GM19397 (cell line): ENCODE measurements at regions not wholly inside any gene's neighbourhood (a gene's known extent, or its start where the extent isn't known, plus 50 kb on each side); places are given as distances from the start of the nearest gene placed in this dataset.

Experiments used
- ATAC-seq: cut with Tn5 transposase; IDR thresholded peaks from one replicate; pipeline ENCODE4 v1.9.1; 2021; ENCODE audit warnings: mild to moderate bottlenecking, moderate library complexity; ENCODE audit not compliant: unreplicated experiment

DNA sequence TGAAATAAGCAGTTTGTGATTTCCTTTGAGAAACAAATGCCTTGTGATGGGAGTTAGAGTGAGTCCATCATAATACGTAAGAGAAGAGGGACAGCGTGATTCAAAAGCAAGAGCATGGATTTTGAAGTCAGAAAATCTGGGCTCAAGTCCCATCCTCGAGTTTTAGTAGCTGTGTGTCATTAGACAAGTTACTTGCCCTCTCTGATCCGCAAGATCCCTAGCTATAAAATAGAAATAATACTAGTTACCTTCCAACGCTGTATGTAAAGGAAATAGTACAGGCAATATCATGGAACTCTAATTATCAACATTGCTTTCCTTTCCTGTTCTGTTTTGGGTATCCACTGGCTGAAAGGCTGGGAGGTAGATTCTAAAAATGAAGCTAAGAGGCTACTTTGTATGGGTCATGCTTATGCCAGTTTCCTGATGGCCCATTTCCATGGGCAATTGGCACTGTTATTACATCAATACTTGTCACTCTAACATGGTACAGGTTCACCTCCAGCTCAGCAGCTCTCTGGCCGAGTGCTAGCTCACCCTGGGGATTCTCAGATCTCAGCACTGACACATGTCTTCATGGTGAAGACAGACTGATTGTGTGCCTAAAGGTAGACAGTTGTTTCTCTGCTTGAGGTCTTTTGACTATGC, 241.7 kb upstream of the KLF4 start:
- ATAC-seq, result no peak

DNA sequence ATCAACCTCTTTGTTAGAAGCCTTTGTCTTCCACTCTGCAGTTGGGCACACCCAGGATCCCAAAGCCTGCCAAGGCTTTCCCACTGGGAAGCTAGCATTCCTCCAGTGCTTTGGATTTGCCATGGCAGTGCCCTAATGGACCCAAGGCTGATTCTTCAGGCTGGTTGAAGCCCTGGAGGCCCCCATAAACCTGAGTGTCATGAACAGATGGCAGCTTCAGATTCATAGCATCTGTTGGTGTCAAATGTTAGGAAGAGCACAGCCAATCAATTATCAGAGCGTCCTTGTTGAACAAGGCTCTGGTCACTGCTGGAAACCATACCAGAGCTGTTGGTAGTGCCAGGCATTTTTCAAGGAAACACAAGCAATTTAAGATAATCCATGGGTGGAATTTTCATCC, 241.1 kb upstream of the KLF4 start:
- ATAC-seq, result no peak

DNA sequence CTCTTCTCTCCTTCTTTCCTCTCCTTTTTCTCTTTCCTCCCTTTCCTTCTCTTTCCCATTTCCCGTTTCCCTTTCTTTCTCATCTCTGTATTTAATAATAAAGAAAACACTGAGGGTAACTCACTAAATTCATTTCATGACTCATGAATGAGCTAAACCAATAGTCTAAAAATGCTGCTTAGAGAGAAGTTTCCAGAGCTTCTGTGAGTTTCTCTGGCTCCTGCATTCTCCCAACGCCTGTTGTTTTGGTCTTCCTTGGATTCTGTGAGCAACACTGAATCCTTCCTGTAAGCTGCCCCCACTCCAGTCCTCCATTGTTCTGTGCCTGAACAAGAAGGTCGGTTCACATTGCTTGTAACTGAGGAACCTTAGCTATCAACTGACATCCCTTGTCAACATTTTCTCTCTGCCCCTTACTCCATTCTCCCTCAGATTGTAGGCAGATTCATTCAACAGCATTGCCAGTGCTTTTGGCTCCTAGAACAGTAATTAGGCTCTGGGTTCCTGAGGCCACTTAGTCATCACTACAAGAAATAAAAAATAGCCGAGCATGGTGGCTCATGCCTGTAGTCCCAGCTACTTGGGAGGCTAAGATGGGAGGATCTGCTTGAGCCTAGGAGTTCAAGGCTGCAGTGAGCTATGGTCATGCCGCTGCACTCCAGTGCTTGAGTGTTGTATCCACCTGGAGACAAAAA, 237.7 kb upstream of the KLF4 start:
- ATAC-seq, result no peak

DNA sequence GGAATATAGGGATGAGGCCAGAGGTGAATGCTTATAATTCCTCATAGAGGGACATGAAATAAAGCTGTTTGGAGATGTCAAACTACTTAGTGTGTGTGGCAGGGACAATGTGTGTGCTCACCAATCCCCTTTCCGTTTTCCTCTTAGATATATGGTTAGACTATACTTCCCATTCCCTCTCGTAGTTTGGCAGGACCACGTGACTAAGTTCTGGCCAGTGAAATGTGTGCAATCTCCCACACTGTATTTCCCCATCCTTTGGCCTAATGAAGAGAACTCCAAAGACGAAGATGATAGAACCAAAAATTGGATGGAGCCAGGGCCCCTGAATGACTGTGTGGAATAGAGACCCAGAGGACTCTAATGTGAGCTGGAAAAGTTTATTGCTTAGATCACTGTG, 233.4 kb upstream of the KLF4 start:
- no peak for ATAC-seq

DNA sequence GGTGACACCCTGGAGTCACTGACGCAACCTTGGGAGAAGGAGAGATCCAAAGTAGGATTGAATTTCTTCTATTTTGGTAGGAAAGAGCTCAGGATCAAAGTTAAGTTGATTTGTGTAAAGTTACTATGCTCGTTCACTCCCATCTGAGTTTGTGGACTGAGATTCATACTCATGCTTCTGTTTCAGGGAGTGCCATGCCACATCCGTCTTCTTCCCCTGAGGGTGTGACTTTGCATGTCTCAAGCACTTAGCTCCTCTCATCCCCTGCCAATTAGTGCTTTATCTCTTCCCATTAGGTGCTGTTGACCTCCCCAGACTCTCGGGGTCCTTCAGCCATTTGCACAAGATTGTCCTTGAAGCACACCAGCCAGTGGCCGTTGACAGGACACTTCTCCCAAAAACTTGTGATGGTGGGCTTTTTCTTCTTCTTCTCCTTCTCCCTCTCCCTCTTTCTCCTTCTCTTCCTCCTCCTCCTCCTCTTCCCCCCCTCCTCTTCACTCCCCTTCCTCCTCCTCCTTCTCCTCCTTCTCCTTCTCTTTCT, 232.2 kb upstream of the KLF4 start:
- ATAC-seq, result no peak

DNA sequence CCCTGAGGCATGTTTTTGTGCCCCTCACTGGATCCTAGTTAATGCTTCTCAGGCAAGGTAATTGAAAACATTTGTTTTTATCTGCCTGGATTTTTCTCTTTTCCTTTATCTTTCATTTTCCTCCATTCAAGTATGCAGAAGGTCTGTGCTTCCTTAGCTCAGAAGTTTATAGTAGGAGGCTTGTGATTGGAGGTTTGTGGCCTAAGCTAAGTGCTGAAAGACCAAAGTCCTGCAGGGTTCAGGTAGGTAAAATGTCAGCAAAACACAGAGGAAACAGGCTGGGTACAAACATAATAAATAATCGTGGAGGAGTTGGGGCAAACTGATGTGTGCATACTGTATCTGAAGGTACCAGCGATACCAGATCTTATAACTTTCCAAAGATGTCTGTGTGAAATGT, 230.9 kb upstream of the KLF4 start:
- ATAC-seq, result no peak

DNA sequence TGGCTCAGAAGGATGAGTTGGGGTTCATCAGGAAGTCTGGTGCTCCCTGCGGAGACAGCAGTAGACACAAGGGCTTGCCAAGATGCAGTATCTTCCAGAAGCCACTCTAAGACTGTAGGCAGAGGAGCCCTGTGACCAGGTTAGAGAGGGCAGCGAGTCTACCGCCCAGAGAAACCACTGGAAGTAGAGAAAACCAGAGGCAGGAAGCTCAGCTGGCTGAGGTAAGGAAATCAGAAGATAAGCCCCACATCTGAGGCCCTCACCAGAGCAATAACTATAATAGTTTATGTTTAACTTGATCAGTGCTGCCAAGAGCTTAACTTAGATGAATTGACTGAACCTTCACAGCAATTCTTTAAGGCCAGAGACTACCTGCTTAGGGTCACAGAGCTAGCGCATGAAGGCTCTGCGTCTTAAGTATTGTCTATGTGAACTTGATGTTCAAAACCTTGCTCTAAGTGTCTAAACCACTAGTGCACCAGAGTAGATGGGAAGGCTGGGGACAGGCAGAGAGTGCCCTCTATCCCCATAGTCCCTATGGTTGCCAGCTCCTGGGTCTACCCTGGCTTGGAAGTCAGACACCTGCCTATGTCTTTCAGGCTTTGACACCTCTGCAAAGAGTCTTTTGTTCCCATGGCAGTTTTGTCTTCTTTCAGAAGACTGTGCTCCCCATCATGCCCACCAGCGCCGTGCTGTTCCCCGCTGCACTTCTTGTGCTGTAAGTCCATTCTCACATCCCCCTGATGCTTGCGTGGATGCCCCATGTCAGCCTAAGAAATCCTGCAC, 228.2 kb upstream of the KLF4 start:
- no peak for ATAC-seq

DNA sequence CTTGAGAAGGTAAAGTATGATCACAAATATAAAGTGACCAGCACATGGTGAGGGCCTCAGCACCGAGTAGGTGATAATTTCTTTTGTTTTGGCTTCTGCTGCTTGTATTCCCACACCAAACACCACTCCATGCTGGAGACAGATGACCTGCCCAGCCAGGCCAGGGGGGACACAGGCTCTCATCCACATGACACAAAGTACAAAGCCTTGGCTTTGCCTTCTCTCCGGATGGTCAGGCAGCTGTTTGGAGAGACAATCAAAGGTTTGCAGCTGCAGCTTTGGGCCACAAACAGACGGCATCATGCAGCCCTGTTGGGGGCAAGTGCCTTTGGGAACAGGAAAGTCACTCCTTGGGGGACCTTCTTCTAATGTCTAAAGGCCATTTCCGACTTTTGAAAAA, 226.2 kb upstream of the KLF4 start:
- ATAC-seq, result no peak

DNA sequence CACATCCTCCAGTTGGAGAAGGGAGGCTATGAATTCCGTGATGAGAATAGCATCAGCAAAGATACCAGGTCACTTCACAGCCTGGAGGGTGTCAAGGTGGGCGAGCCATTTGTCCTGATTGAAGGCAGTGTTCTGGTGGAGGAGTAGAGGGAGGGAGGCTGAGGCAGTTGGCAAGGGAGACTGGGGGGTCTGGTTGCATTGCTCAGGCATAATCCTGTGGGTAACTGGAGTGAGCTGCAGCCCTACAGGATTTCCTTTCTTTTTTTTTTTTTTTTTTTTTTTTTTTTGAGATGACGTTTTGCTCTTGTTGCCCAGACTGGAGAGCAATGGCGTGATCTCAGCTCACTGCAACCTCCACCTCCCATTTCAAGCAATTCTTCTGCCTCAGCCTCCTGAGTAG, 223.9 kb upstream of the KLF4 start:
- ATAC-seq, result no peak

DNA sequence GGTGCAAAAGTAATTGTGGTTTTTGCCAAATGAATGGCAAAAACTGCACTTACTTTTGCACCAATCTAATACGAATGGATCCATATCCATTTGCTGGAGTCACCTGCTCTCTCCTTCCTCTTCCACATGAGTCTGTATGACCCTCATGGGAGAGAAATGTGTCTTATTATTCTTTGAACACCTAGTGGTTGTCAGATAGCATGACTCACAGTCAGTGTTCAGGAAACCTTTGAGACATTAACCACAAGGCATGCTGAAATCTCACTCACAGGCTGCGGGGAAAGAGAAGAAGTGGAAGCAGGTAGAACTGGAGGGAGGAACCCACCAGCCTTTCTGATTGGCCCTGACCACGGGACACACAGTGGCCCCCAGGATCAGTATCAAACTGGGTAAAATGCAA, 222.8 kb upstream of the KLF4 start:
- no peak for ATAC-seq

DNA sequence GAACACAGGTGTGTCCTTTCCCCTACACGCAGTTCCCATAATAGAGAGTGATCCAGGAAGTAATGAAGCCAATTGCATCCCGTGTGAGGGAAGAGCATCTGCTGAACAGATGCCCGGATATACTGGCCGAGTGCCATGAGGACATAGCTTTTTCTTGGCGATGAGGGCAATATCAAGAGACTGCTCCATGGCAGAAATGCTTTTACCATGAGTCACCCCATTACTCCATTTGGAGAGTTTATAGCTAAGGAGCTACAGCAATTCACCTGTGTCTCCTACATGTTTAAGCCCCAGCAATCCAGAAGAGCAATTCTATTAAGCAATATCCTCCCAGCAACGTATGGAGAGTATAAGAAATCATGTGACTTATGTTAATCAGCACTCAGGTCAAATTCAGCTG, 222.0 kb upstream of the KLF4 start:
- ATAC-seq, result no peak

DNA sequence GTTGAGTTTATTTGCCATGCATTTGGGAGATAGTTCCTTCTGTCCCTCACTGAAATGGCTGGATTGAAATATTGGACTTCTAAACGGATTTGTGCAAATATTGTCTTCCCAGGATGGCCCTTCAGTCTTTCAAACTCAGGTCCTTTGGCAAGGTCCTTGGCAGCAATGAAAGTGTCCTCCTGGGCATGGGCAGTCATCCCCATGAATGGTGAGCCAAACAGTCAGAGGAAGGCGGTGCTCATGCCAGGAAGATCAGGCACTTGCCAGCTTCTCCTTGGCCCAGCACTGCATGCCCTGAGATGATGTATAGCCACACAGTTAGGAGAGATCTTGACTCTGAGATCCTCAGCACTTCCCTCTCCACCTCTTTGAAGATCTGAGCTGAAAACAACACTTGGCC, 221.4 kb upstream of the KLF4 start:
- ATAC-seq, result no peak

DNA sequence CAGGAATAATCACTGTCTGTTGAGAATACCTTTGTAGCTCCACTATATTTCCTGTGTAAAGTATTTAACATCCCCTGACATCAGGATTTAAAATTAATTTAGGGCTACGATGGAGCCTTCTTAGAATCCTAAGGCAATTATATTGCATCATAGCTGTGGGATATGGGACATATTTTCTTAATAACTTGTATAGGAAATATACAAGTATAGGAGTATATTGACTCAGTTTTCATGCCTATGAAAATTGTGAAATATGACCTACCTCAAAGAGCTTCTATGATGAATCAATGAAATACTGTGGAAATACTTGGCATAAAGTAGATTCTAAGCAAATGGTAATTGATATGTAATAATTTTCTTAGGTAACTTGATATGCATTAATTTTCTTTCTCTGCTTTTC, 221.0 kb upstream of the KLF4 start:
- no peak for ATAC-seq

DNA sequence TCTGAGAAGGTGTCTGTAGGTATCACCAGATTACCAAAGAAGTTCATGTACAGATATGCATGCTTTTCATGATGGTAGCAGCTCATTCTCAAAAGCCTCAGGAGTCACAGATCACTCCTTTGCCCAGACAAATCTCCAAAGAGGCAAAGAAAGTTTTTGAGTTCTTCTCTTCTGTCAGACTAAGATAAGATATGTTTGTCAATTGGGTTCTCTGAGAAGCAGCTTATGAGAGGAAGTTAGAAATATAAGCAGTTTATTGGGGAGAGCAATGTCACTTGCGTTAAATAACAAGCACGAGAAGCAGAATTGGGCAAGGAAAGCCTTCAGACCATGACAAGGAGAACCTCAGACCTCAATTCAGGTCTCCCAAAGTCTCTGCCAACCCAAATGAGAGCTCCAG, 219.2 kb upstream of the KLF4 start:
- ATAC-seq, result no peak

DNA sequence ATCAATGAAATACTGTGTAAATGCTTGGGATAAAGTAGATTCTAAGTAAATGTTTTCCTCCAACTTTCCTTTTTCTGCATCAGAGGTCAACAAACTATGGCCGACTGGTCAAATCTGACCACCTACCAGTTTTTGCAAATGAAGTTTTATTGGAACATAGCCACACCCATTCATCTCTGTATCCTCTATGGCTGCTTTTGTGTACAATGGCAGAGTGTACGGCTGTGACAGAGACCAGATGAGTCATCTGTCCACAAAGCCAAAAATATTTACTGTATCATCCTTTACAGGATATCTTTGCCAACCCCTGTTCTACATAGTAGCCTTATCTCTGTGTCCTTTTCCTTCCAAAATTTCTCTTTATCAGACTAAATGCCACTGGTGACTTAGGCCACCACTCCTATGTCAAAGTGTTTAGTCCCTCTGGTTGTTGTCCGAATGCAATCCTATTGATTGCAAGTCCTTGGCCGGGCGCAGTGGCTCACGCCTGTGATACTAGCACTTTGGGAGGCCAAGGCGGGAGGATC, 218.4 kb upstream of the KLF4 start:
- ATAC-seq, result no peak

DNA sequence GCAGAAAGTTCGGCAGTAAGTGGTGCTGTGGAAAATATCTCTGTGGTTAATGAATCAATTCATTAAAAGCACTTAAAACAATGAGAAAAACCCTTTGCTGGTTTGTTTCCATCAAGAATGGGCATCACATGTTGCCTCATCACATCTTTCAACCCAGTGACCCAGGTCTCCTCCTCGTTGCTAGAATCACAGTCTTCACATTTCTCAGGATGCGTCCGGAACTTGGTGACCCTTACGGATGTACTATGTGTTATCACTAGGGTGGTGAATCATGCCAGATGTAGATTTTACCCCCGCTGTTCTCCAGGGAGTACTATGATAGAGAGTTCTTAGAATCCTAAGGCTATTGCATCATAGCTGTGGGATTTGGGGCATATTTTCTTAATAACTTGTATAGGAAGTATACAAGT, 217.9 kb upstream of the KLF4 start:
- no peak for ATAC-seq

DNA sequence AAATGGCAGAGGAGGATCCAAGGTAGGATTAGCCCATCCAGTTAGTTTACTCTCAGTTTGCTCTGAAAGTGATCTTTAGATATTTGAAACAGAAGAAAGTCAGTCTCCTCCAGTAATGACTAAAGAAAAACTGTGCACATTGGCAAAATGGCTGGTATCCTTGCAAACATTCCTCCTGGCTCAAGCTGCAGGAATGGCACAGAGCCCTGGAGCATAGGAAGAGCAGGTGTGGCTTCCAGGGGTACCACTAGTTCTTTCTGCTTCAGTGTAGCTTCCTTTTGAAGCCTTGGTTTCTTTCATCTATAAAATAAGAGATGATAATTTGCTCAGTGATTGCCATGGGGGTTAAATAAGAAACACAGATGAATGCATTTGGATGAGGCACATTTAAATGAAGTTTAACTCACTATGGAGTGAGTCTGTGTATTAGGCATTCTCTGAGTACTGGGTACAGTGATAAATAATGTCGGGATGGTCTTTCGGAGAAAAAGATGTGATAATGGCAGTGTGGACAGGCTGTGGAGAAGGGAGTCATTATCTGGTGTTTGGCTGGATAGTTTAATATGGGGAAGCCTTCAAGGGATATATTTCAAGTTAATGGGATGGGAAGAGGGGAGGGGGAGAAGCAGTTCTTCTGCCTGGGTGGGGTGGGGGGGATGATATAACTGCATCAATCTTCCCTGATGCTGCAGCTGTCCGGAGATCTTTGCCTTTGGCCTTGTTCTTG, 217.3 kb upstream of the KLF4 start:
- ATAC-seq, result no peak

DNA sequence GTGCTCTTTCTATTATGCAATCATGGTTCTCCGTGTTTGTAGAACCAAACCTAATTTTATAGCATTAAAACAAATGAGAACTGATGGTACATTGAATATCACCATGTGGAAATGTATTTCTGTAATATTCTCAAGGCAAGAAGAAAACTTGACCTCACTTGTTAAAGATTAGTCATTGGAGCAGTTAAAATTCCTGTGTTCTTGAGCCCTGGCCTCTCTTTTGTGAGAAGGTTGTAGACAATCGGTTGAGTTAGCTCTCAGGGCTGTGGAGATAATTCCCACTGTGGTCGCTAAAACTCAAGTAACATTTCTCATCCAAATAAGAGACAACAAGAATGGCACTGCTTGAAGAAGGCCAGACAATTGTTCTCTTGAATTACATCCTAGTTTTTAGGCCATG, 216.0 kb upstream of the KLF4 start:
- no peak for ATAC-seq

DNA sequence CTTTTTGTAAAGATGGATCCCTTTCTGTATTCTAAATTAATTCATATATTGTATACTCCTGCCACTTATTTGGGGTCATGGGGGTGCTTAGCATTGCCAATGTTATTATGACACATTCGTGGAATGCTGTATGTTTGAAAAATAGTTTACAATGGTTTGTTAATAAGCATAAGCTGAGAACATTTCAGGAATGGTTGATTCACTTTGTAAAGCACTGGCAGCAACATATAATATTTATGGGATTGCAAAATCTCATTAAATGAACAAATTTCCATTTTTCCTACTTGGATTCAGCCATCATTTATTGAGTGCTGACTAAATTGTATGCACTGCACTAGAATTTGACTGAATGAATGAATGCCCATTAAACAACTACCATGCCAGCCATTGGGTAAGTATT, 215.2 kb upstream of the KLF4 start:
- ATAC-seq, result no peak

DNA sequence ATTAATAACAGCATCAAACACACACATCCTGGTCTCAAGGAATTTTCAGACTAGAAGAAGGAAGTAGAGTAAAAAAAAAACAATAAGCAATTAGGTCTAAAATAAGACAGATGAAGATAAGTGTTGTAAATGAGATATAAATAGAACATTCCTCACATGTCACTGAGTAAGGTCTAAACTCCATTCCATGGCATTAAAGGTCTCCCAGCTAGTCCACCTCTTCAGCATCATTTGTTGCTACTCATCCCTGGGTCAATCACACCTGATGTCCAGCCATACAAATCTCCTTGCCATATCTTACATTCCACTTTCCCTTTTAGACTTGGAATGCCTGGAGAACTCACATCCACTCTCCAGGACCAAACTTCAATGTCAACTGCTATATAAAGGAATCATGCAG, 214.1 kb upstream of the KLF4 start:
- ATAC-seq, result no peak

DNA sequence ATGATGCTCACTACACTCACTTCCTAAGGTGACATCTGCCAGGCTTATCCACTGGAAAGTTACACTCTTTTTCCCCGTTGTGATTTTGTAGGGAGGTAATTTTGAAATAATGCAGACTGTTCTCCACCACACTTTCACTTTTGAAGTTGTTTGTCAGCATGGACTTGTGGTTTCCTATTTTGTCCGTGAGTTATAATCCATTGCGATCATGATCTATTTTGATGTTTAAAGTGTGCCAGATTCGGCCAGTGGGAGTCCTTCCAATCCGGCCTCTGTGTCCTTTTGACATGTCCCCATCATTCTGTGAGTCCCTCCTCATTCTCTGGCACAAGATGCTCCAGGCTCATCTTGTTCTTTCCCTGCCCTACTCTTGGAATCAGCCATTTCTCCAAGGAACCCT, 211.3 kb upstream of the KLF4 start:
- no peak for ATAC-seq
